GM18907 (cell line): ENCODE measurements at regions not wholly inside any gene's neighbourhood (a gene's known extent, or its start where the extent isn't known, plus 50 kb on each side); places are given as distances from the start of the nearest gene placed in this dataset.
"Not testable (repeated sequence)": the region's sequence is repeated elsewhere in the genome, so short reads cannot be mapped to it uniquely, and the experiment has no call there.

Source experiments
- ATAC-seq: cut with Tn5 transposase; IDR thresholded peaks from one replicate; pipeline ENCODE4 v1.9.1; 2021; ENCODE audit warnings: mild to moderate bottlenecking, moderate library complexity; ENCODE audit not compliant: unreplicated experiment

DNA sequence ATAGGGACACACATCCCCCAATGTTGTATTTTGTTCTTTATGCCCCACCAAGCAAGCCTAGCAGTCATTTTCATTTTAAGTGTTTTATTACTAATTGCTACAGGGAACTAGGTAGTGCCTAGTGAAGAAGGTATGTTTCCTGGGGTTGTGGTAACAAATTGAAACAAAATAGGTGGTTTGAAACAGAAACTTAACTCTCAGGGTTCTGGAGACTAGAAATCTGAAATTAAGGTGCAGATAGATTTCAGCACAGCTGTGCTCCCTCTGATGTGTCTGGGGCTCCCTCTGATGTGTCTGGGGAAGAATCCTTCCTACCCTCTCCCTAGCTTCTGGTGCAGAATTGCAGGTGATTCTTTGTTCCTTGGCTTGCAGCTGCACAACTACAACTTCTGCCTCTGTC is 390.1 kb downstream of the ZFHX3 start:
- peak; percentile 93 for ATAC-seq

- ATAC-seq, result no peak
Measured at GRCh38 chr16:72657164-72657563, 390.8 kb downstream of the ZFHX3 start.

DNA sequence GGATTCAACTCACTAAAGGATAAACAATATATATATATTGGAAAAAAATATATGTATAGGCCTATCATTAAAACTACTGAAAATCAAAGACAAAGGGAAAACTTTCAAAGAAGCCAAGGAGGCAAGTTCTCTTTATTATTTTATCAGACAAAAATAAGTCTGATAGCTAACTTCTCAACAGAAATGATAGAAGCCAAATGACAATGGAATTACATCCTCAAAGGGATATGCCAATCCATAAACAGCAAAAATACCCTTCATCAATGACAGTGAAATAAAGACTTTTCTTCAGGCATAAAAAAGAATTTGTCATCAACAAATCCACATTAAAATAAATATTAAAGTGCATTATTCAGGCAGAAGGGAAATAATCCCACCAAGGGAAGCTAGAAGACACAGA is 393.4 kb downstream of the ZFHX3 start:
- no peak for ATAC-seq

DNA sequence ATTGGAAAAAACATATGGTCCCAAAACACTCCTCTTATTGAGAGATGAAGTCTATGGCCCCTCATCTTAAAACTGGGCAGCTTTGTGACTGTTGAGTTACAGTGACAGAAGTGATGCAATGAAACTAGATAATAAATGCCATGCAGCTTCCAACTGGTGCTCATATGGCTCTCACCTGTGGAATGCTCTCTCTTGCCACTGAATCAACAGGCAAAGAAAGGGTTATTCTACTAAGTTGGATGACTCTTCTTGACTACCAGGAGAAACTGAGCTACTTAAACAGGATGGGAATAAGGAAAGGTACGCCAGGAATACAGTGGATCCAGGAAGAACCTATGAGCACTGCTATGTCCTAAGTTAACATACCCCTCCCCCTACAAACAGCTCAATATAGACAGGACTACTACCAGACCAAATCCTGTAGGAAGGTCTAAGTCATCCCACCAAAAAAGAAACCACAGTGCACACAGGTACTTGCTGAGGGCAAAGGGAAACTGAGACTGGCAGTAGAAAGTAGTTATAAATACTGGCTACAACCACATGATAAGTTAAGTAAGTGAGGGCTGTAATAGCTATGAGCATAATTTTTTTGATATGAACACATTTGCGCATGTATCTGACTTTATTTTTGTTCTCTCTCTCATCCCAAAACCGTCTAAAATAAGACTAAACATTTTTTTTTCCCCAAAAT is 398.5 kb downstream of the ZFHX3 start:
- ATAC-seq, result peak; percentile 54

DNA sequence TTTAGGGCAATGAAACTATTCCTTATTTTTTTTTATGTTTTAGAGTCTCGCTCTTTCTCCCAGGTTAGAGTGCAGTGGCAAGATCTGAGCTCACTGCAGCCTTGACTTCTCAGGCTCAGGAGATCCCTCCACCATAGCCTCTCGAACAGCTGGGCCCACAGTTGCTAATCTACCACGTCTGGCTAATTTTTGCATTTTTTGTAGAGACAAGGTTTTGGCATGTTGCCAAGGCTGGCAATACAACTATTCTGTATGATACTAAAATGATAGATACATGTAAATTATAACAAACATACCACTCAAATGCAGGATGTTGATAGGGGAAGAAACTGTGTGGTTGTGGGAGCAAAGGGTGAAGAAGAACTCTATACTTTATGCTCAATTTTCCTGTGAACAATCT is 401.3 kb downstream of the ZFHX3 start:
- ATAC-seq, result no peak

- ATAC-seq, result no peak
Measured at GRCh38 chr16:72645538-72645937, 402.4 kb downstream of the ZFHX3 start.

- no peak for ATAC-seq
Measured at GRCh38 chr16:72644911-72645310, 403.0 kb downstream of the ZFHX3 start.

GRCh38 chr16:72639494-72639893 is 408.4 kb downstream of the ZFHX3 start:
- no peak for ATAC-seq

GRCh38 chr16:72637306-72637705 is 410.6 kb downstream of the ZFHX3 start:
- no peak for ATAC-seq

DNA sequence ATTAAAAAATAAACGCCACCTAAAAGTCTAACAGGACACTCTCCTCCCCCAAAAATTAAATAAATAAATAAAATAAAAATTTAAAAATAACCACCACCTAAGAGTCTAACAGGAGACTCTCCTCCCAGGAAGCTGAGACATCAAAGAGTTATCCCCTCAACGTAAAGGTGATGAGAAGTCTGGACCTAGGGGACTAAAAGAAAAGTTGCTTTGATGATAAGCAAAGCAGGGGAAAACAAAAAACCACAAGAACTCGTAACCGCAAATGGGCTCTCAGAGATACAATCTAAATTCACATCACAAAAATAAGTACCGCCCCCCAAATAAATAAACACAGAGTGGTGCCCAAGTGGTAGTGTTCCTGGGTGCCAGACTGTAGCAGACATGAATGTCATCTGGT is 412.2 kb downstream of the ZFHX3 start:
- ATAC-seq, result no peak

DNA sequence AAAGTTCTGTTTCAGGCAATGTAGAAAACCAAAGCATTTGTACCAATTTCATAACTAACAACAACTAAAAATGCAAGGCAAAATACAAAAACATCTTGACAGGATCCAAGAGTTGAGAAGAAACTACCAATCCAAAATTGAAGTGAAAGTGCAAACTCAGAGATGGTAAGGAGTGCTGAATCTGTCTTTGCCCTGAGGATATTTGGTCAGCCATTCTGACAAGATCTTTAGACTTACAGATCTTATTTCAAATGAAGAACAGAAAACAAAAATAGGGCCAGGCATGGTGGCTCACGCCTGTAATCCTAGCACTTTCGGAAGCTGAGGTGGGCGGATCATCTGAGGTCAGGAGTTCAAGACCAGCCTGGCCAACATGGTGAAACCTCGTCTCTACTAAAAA is 412.8 kb downstream of the ZFHX3 start:
- ATAC-seq, result no peak

DNA sequence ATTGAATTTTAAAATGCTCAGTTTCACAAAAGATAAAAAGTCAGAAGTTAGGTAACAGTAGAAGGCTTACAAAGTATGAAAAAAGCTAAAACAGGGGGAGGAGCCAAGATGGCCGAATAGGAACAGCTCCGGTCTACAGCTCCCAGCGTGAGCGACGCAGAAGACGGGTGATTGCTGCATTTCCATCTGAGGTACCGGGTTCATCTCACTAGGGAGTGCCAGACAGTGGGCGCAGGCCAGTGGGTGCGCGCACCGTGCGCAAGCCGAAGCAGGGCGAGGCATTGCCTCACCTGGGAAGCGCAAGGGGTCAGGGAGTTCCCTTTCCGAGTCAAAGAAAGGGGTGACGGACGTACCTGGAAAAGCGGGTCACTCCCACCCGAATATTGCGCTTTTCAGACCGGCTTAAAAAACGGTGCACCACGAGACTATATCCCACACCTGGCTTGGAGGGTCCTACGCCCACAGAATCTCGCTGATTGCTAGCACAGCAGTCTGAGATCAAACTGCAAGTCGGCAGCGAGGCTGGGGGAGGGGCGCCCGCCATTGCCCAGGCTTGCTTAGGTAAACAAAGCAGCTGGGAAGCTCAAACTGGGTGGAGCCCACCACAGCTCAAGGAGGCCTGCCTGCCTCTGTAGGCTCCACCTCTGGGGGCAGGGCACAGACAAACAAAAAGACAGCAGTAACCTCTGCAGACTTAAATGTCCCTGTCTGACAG is 420.6 kb downstream of the ZFHX3 start:
- not testable (repeated sequence) for ATAC-seq

GRCh38 chr16:72626623-72627022 is 421.3 kb downstream of the ZFHX3 start:
- ATAC-seq, result no peak

DNA sequence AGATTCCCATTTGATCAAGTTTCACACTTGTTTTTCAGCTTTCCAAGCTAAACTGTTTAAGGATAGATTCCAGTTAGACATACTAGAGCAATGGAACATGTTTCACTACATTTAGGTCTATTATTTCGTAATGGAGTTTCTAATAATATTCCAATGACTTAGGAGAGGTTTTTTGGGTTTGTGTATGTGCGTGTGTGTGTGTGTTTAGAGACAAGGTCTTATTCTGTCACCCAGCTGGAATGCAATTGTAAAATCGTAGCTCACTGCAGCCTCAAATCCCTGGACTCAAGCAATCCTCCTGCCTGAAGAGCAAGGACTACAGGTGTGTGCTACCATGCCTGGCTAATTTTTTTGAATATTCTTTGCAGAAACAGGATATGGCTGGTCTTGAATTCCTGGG is 426.3 kb downstream of the ZFHX3 start:
- ATAC-seq, result no peak

DNA sequence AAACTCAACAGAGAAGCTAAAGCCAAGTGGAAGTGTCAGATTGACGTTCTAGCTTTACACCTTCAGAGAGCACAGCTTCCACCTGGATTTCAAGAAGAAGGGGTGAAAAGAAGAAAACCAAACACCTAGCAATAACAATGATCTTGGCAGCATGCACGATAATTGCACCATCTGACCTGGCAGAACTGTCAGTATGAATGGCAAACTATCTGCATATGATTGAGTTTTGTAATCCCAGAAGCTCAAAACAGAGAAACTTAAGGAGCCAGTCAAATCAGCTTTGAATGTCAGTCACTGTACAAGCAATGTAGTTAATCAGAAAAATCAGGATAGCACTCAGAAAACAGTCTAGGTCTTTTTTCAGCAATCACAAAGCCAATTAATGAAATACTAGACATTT is 427.1 kb downstream of the ZFHX3 start:
- no peak for ATAC-seq

- no peak for ATAC-seq
Measured at GRCh38 chr16:72620348-72620747, 427.6 kb downstream of the ZFHX3 start.

GRCh38 chr16:72615856-72616255 is 432.1 kb downstream of the ZFHX3 start:
- ATAC-seq, result no peak

GRCh38 chr16:72612718-72613117 is 435.2 kb downstream of the ZFHX3 start:
- ATAC-seq, result no peak

- ATAC-seq, result no peak
Measured at GRCh38 chr16:72612256-72612655, 435.7 kb downstream of the ZFHX3 start.

- no peak for ATAC-seq
Measured at GRCh38 chr16:72609933-72610332, 438.0 kb upstream of the PMFBP1 start.

- ATAC-seq, result no peak
Measured at GRCh38 chr16:72609066-72609465, 437.1 kb upstream of the PMFBP1 start.

- ATAC-seq, result peak; percentile 59
Measured at GRCh38 chr16:72604375-72604774, 432.4 kb upstream of the PMFBP1 start.

DNA sequence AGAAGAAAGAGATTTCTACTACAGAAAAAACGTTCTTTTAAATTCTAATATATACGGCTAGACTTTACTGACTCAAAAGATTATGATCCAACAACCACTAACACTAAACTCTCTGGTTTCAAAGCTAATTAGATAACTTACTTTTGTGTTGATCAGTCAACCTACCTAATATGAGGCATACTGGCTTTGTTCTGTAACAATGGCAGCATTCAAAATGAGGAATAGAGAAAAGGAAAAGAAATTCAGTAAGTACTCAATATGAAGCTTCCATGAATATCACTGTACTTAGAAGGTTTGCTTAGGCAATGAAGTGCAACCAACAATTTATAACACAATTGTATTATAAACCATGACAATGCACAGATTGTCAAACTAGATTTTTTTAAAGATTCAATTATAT is 430.5 kb upstream of the PMFBP1 start:
- ATAC-seq, result no peak
